ENCODE measurements at regions not wholly inside any gene's neighbourhood (a gene's known extent, or its start where the extent isn't known, plus 50 kb on each side); places are given as distances from the start of the nearest gene placed in this dataset.

GRCh38 chr14:37936971-37937370 lies 270.7 kb upstream of the SSTR1 start:
- DNase-seq (ENCODE audit: low spot score) = no peak
- TF ChIP-seq CTCF (conservative IDR thresholded peaks at IDR 0.05; ENCODE audit: low read length) (no peak), EZH2phosphoT487 (IDR thresholded peaks at IDR 0.05; ENCODE audit: borderline replicate concordance, low read depth, low read length) (no peak)
- Histone ChIP-seq H3K36me3 (ENCODE audit: insufficient read depth, low read length) (no peaks in the 10 kb centered on the region), H3K4me2 (ENCODE audit: low read length) (no peak overlapping the region), H3K79me2 (ENCODE audit: insufficient read depth, low read depth, low read length) (no peaks in the 10 kb centered on the region), H3K27ac (ENCODE audit: low read depth, low read length, poor library complexity, severe bottlenecking) (no peak overlapping the region), H3K4me3 (ENCODE audit: low read depth, low read length, poor library complexity, severe bottlenecking) (no peak overlapping the region), H3K9me2 (ENCODE audit: insufficient read depth, low read length) (no peaks in the 10 kb centered on the region; the same call in 1 of the 2 replicates), H3K4me1 (ENCODE audit: insufficient read depth, low read length, poor library complexity, severe bottlenecking) (no peaks in the 10 kb centered on the region), H4K20me1 (ENCODE audit: insufficient read depth, low read length) (no peaks in the 10 kb centered on the region), H2AFZ (ENCODE audit: low read length) (no peak overlapping the region; the same call in 1 of the 2 replicates), H3K9me3 (ENCODE audit: low read length) (no peaks in the 10 kb centered on the region)
- intact Hi-C loops (cut with micrococcal nuclease; ENCODE audit: unreplicated experiment) = no loop called here
- no TSS peak for BruUV-seq (replicated peaks)
- POLR2A ChIA-PET = no interaction called here
- CTCF ChIA-PET (ENCODE audit: unreplicated experiment) = interaction anchor here (0.7 kb wide), 1 partner anchor 9 kb away, joined by 3 read pairs; no protein-coding TSS in a partner anchor

GRCh38 chr14:37939442-37940028 lies 268.2 kb upstream of the SSTR1 start:
- ChIA-PET POLR2A (interaction anchor here (0.9 kb wide), 1 partner anchor 8 kb away, joined by 4 read pairs; no protein-coding TSS in a partner anchor), CTCF (ENCODE audit: unreplicated experiment) (no interaction called here)
- Histone ChIP-seq H3K4me1 (ENCODE audit: insufficient read depth, low read length, poor library complexity, severe bottlenecking) (no peaks in the 10 kb centered on the region), H3K9me3 (ENCODE audit: low read length) (peaks cover 15% of the 10 kb centered on the region), H3K9me2 (ENCODE audit: insufficient read depth, low read length) (no peaks in the 10 kb centered on the region; the same call in 1 of the 2 replicates), H3K27ac (ENCODE audit: low read depth, low read length, poor library complexity, severe bottlenecking) (no peak overlapping the region), H3K4me2 (ENCODE audit: low read length) (no peak overlapping the region), H4K20me1 (ENCODE audit: insufficient read depth, low read length) (no peaks in the 10 kb centered on the region), H3K4me3 (ENCODE audit: low read depth, low read length, poor library complexity, severe bottlenecking) (no peak overlapping the region), H3K79me2 (ENCODE audit: insufficient read depth, low read depth, low read length) (no peaks in the 10 kb centered on the region), H2AFZ (ENCODE audit: low read length) (peak overlapping the region; percentile 59), H3K36me3 (ENCODE audit: insufficient read depth, low read length) (no peaks in the 10 kb centered on the region)
- no TSS peak for BruUV-seq (replicated peaks)
- intact Hi-C loops (cut with micrococcal nuclease; ENCODE audit: unreplicated experiment) = no loop called here
- DNase-seq (ENCODE audit: low spot score) = no peak
- no peak for TF ChIP-seq CTCF (conservative IDR thresholded peaks at IDR 0.05; ENCODE audit: low read length)
- no peak for TF ChIP-seq EZH2phosphoT487 (IDR thresholded peaks at IDR 0.05; ENCODE audit: borderline replicate concordance, low read depth, low read length)

GRCh38 chr14:37945959-37946358 lies 261.7 kb upstream of the SSTR1 start:
- CTCF ChIA-PET (ENCODE audit: unreplicated experiment) = no interaction called here
- Histone ChIP-seq H3K4me3 (ENCODE audit: low read depth, low read length, poor library complexity, severe bottlenecking) (no peak overlapping the region), H3K4me1 (ENCODE audit: insufficient read depth, low read length, poor library complexity, severe bottlenecking) (no peaks in the 10 kb centered on the region), H3K27ac (ENCODE audit: low read depth, low read length, poor library complexity, severe bottlenecking) (no peak overlapping the region), H3K9me2 (ENCODE audit: insufficient read depth, low read length) (no peaks in the 10 kb centered on the region), H3K4me2 (ENCODE audit: low read length) (no peak overlapping the region), H4K20me1 (ENCODE audit: insufficient read depth, low read length) (no peaks in the 10 kb centered on the region), H3K36me3 (ENCODE audit: insufficient read depth, low read length) (no peaks in the 10 kb centered on the region), H2AFZ (ENCODE audit: low read length) (no peak overlapping the region), H3K9me3 (ENCODE audit: low read length) (peaks cover 26% of the 10 kb centered on the region), H3K79me2 (ENCODE audit: insufficient read depth, low read depth, low read length) (no peaks in the 10 kb centered on the region)
- BruUV-seq (replicated peaks) = no TSS peak
- TF ChIP-seq CTCF (conservative IDR thresholded peaks at IDR 0.05; ENCODE audit: low read length) (no peak), EZH2phosphoT487 (IDR thresholded peaks at IDR 0.05; ENCODE audit: borderline replicate concordance, low read depth, low read length) (no peak)
- DNase-seq (ENCODE audit: low spot score) = no peak
- intact Hi-C loops (cut with micrococcal nuclease; ENCODE audit: unreplicated experiment) = no loop called here
- POLR2A ChIA-PET = no interaction called here
